WI38 (cell line): ENCODE measurements at regions not wholly inside any gene's neighbourhood (a gene's known extent, or its start where the extent isn't known, plus 50 kb on each side); places are given as distances from the start of the nearest gene placed in this dataset.

Source experiments
- H3K4me3 ChIP-seq: 2 replicates; pipeline ENCODE4 v1.5.1; 2011; ENCODE audit warnings: low read depth, mild to moderate bottlenecking, control low read depth, low read length
- TF ChIP-seq, protein P1 (sequence below): IDR thresholded peaks from 2 replicates; pipeline ENCODE4 v1.5.1; 2012; ENCODE audit warnings: low read depth, mild to moderate bottlenecking, control low read depth, low read length

DNA sequence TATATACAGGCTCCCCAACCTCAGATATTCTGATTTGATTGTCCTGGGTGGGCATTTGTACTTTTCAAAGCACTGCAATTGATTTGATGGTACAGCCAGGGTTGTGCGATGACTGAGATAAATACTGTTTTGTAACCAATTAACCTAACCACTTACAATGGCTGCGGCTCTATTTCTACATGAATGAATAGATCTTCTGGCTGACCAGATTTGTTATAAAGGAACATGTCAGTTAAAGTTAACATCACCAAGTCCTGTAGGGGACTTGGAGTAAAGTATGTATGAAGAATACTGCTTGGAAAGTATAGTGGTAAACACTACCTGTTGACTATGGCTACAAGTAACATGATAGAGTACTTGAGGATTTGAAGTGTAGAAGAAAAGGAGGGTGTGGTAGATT is 369.2 kb upstream of the JAG1 start:
- no peak overlapping the region for H3K4me3 ChIP-seq
- TF ChIP-seq, protein P1, sequence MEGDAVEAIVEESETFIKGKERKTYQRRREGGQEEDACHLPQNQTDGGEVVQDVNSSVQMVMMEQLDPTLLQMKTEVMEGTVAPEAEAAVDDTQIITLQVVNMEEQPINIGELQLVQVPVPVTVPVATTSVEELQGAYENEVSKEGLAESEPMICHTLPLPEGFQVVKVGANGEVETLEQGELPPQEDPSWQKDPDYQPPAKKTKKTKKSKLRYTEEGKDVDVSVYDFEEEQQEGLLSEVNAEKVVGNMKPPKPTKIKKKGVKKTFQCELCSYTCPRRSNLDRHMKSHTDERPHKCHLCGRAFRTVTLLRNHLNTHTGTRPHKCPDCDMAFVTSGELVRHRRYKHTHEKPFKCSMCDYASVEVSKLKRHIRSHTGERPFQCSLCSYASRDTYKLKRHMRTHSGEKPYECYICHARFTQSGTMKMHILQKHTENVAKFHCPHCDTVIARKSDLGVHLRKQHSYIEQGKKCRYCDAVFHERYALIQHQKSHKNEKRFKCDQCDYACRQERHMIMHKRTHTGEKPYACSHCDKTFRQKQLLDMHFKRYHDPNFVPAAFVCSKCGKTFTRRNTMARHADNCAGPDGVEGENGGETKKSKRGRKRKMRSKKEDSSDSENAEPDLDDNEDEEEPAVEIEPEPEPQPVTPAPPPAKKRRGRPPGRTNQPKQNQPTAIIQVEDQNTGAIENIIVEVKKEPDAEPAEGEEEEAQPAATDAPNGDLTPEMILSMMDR, result no peak

DNA sequence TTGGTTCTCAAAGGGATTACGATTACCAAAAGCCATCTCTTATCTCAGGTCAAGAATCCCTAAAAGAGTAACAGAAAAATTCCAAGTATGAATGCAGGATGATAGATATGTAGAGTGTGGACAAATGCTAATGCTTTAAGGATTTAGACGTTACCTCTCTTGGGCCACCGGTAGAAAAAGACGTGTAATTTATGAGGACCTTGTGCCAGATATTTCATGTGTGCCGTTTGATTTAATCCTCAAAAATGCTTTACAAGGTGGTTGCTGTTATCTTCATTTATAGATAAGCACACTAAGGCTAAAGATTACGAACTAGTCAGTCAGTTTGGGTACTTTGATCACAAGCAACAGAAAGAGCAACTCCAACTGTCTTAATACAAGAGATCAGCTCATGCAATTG is 370.8 kb upstream of the JAG1 start:
- TF ChIP-seq, protein P1, result no peak

DNA sequence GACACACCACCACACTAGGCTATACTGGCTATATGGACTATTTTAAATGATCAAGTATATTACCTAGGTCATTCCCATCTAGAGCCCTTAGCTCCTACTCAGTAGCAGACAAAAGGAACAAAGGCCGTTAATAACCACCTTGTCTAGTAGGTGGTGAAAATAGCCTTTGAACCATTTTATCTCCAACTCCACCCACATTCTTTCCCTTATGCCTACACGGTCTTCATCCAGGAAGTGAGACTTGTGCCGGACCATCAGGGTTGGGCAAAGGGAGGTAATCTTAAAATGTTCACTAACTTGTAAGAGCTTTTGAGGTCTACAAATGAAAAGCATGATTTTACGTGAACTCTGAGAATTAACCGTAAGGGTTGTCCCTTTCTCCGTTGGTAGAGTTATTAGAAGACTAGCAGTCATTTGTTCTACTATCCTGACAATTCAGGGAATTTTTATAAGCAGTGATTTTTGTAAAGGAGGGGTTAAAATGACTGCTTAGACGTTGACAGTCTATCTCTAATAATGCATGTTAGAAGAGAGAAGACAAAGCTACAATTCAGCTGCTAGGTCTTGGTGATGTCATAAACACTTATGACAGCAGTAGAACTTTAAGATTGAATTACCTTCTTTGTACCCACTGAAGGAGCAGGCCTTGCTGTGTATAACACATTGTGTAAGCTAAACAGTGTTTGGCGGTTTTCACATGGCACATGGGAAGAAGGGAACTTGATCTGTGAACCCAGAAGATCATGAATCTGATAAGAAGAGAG is 371.8 kb upstream of the JAG1 start:
- TF ChIP-seq, protein P1, result no peak
- H3K4me3 ChIP-seq, result no peak overlapping the region

More for the DNA sequence above, 370.8 kb upstream of the JAG1 start:
- H3K4me3 ChIP-seq, result no peak overlapping the region

DNA sequence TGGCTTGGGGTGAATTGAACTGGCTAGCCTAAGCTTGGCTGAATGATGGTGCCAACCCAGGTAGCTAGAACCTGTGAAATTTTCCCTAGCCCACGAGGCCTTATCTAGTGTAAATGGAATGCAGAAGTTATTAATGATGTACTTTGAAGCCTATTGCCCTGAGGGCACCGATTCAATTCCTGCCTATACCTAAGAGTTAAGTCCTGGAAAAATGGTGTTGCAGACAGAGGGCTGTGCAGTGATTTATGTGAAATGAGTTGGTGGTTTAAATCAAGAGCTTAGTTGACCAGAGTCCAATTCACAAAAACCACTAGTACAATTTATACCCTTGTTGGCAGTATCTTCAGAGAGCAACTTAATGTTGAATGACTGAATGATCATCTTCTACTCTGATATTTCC is 373.8 kb upstream of the JAG1 start:
- no peak overlapping the region for H3K4me3 ChIP-seq
- TF ChIP-seq, protein P1, result no peak

DNA sequence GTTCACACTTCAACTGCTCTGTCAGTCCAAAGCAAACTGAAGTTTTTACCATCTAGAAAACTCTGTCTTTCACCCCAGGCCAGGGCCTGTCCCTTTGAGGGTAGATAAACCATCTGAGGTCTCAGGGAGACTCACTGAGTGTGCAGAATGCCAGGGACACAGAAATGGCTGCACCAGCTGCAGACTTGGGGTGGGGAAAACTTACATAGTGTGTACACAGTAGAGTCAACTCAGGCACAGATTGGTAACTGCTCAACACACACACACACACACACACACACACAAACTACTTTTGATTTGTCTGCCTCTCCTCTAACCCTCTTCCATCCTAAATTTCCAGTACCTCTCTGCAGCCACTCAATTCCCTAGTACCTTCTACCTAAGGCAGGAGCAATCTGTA is 374.9 kb upstream of the JAG1 start:
- H3K4me3 ChIP-seq, result no peak overlapping the region
- TF ChIP-seq, protein P1, result no peak

DNA sequence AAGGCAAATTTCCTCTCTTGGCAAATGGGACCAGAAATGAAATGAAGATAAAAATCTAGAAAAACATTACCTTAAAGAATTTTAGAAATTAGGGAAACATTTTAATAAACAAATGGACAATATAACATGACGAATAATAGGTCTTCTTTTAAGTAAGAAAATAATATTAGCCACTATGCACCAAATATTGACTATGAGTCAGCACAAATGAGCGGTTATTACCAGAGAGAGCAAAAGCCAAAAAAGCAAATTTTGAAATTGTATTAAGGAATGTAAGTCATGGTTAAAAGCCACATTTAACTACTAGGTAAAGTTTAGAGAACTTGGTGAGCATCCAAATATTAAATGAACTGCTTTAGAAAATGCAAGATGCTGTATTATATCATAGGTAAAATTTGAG is 376.6 kb upstream of the JAG1 start:
- H3K4me3 ChIP-seq, result no peak overlapping the region
- TF ChIP-seq, protein P1, result no peak

DNA sequence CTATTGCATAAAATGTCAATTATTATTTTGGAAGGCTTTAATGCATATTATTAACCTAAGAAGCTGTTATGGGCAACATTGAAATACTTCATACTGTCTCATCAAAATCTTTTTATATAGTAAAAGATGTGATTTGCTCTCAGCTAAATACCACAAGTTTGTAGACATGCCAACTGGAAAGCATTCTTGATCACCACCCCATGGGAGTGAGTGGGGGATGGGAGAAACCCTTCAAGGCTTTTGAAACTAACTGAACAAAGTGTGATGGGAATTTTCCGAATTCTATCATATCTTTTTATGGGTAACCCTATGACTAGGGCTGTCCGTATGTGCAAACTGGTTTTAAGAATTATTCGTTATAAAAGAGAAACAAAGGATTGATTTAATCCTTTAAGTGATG is 377.3 kb upstream of the JAG1 start:
- TF ChIP-seq, protein P1, result no peak
- no peak overlapping the region for H3K4me3 ChIP-seq
